GM19328 (cell line): ENCODE measurements at regions not wholly inside any gene's neighbourhood (a gene's known extent, or its start where the extent isn't known, plus 50 kb on each side); places are given as distances from the start of the nearest gene placed in this dataset.
"Not testable (repeated sequence)": the region's sequence is repeated elsewhere in the genome, so short reads cannot be mapped to it uniquely, and the experiment has no call there.

Experiments
- ATAC-seq: cut with Tn5 transposase; IDR thresholded peaks from one replicate; pipeline ENCODE4 v1.9.1; 2021; ENCODE audit warnings: mild to moderate bottlenecking, moderate library complexity; ENCODE audit not compliant: unreplicated experiment

GRCh38 chr9:74073897-74074296, 423.2 kb upstream of the RORB start:
- no peak for ATAC-seq

DNA sequence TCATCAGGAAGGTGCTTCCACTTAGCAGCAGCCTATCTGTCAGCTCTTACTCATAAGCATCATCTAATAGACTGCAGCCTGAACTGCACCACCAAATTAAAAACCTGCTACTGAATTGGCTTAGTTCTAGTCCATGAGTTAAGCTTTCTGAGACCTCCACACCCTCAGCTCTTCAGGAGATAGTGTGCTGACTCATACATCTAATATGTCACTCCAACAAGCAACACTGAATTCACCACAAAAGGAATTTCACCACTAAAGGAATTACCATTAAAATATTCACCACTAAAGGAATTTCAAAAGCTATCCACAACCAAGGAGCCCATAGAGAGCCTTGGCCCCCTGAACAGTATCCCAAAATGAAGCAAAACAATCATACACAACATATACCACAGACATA, 418.5 kb upstream of the RORB start:
- no peak for ATAC-seq

- not testable (repeated sequence) for ATAC-seq
Observed at GRCh38 chr9:74080652-74081051, 416.5 kb upstream of the RORB start.

GRCh38 chr9:74083681-74084433, 413.3 kb upstream of the RORB start:
- ATAC-seq, result no peak

DNA sequence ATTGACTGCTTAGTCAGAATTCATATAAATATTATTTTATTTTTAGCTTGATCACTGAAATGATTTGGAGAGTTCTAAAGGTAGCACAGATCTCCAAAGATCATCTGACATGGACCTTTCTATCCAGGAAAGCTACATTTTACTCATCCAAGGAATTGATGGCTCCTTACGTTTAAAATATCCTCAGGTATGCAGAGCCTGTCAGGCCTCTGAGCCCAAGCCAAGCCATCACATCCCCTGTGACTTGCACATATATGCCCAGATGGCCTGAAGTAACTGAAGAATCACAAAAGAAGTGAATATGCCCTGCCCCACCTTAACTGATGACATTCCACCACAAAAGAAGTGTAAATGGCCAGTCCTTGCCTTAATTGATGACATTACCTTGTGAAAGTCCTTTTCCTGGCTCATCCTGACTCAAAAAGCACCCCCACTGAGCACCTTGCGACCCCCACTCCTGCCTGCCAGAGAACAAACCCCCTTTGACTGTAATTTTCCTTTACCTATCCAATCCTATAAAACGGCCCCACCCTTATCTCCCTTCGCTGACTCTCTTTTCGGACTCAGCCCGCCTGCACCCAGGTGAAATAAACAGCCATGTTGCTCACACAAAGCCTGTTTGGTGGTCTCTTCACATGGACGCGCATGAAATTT, 411.6 kb upstream of the RORB start:
- ATAC-seq, result not testable (repeated sequence)

- ATAC-seq, result not testable (repeated sequence)
Observed at GRCh38 chr9:74090921-74091320, 406.2 kb upstream of the RORB start.

DNA sequence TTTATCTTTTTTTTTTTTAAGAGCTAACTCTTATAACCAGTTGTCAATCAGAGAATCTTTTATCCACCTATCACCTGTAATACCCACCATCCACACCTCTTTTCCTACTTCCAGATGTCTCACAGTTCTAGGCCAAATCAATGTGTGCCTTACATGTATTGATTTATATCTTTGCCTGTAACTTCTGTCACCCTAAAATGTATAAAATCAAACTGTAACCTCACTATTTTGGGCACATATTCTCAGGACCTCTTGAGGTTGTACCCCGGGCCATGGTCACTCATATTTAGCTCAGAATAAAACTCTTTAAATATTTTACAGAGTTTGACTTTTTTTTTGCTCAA, 404.7 kb upstream of the RORB start:
- no peak for ATAC-seq

- ATAC-seq, result not testable (repeated sequence)
Observed at GRCh38 chr9:74094037-74094436, 403.1 kb upstream of the RORB start.

GRCh38 chr9:74094766-74095165, 402.4 kb upstream of the RORB start:
- no peak for ATAC-seq

DNA sequence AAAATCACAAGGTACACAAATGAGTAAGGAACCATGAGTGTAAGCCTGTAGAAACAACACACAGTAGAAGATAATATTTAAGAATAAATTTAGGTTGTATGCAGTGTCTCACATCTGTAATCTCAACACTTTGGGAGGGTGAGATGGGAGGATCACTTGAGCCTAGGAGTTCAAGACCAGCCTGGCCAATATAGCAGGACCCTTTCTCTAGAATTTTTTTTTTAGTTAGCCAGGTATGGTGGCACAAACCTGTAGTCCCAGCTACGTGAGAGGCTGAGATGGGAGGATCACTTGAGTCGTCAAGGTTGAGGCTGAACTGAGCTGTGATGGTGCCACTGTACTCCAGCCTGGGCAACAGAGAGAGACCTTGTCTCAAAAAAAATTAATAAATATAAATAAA, 401.2 kb upstream of the RORB start:
- no peak for ATAC-seq

- no peak for ATAC-seq
Observed at GRCh38 chr9:74096420-74096819, 400.7 kb upstream of the RORB start.

GRCh38 chr9:74100042-74100441, 397.1 kb upstream of the RORB start:
- ATAC-seq, result no peak

- not testable (repeated sequence) for ATAC-seq
Observed at GRCh38 chr9:74102148-74102547, 395.0 kb upstream of the RORB start.

DNA sequence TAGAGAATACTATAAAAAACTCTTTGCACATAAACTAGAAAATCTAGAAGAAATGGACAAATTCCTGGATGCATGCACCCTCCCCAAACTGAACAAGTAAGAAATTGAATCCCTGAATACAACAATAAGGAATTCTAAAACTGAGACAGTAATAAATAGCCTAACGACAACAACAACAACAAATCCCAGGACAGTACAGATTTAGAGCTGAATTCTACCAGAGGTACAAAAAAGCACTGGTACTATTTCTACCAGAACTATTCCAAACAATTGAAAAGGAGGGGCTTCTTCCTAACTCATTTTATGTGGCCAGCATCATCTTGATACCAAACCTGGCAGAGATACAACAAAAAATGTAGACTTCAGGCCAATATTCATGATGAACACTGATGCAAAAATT, 394.4 kb upstream of the RORB start:
- no peak for ATAC-seq

GRCh38 chr9:74107692-74108091, 389.4 kb upstream of the RORB start:
- ATAC-seq, result no peak

- ATAC-seq, result no peak
Observed at GRCh38 chr9:74115976-74116375, 381.2 kb upstream of the RORB start.

DNA sequence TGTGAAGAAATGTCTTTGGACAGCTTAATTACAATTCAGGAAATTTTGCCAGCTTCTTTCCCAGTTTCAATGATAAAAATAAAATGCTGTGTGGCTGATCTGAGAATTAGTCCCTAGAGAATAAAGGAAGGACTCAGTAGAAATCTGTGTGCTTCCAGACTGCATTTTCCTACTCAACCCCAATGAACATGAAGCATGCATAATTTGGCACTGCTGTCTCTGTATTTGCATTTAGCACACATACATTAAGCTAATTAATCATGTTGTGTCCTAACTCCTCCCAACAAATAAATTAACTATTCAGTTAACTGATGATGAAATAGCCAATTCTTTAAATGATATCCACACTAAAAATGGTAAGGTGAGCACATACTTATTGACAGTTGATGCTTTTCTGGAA, 380.0 kb upstream of the RORB start:
- ATAC-seq, result no peak

GRCh38 chr9:74117731-74118130, 379.4 kb upstream of the RORB start:
- no peak for ATAC-seq

DNA sequence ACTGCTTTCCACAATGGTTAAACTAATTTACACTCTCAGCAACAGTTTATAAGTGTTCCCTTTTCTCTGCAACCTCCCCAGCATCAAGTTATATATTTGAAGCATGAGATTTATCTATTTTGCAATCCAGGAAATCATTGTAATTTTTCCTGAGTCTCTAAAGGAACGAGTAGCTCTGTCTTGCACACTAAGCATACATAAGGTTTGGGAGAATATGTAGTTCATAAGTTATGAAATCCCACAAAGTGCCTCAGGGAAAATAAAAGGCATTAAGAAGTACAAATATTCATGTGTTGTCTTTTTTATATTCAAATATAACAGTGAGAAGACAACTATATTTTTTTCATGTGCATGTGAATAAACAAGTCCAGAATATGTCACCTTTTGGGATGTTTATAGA, 377.1 kb upstream of the RORB start:
- ATAC-seq, result no peak

GRCh38 chr9:74120470-74120869, 376.7 kb upstream of the RORB start:
- ATAC-seq, result no peak

DNA sequence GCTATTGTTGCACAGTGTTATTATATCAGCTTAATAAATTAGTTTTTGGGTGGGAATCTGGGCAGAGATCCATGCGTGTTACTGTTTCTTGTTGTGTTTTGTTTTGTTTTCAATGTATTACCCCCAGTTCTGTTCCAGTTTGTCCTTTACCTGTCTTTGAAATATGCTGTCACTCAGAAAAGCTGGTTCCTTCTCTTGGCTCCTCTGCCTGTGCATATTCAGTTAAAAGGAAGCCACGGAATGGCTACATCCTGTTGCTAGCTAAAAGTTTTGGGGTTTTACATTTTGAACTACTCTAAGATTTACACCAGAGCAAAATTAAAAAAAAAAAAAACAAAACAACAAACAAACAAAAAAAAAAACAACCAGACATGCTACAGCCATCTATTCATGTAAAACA, 374.9 kb upstream of the RORB start:
- no peak for ATAC-seq

DNA sequence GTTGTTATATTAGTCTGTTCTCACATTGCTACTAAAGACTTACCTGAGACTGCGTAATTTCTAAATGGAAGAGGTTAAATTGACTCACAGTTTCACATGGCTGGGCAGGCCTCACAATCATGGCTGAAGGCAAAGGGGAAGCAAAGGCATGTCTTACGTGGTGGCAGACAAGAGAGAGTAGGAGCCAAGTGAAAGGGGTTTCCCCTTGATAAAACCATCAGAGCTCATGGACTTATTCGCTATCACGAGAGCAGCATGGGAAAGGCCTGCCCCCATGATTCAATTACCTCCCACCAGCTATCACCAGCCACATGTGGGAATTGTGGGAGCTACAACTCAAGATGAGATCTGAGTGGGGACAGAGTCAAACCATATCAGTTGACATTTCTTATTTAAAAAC, 374.5 kb upstream of the RORB start:
- no peak for ATAC-seq

DNA sequence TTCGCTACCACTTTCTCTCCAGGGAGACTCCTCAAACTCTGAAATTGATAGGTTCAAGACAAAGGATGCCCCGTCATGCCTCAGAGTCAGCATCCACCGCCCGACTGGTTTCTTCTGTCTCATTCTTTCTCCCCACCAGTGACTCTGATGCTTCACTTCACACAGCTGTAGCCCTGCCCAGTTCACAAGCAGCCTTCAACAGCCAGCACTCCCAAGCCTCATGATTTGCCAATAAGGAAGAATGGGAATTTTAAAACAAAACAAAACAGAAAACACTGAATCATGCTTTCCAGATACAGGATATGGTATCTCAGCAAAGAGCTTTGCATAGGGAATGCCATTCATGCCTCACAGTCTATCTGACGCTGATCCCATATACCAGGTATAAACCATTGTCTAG, 371.2 kb upstream of the RORB start:
- ATAC-seq, result no peak
